SK-N-DZ (cell line): ENCODE measurements at regions not wholly inside any gene's neighbourhood (a gene's known extent, or its start where the extent isn't known, plus 50 kb on each side); places are given as distances from the start of the nearest gene placed in this dataset.

ENCODE experiments used
- DNase-seq: peaks from one replicate; pipeline ENCODE4 v3.0.0-alpha.2; 2015; ENCODE audit warnings: low spot score

- DNase-seq, result no peak
Observed at GRCh38 chr11:42047637-42048555, 588.4 kb upstream of the LRRC4C start.

GRCh38 chr11:42049186-42049585 lies 589.7 kb upstream of the LRRC4C start:
- no peak for DNase-seq

- DNase-seq, result no peak
Observed at GRCh38 chr11:42049650-42050049, 590.2 kb upstream of the LRRC4C start.

GRCh38 chr11:42054351-42054900 lies 595.0 kb upstream of the LRRC4C start:
- no peak for DNase-seq

GRCh38 chr11:42055606-42056005 lies 596.2 kb upstream of the LRRC4C start:
- DNase-seq, result no peak

DNA sequence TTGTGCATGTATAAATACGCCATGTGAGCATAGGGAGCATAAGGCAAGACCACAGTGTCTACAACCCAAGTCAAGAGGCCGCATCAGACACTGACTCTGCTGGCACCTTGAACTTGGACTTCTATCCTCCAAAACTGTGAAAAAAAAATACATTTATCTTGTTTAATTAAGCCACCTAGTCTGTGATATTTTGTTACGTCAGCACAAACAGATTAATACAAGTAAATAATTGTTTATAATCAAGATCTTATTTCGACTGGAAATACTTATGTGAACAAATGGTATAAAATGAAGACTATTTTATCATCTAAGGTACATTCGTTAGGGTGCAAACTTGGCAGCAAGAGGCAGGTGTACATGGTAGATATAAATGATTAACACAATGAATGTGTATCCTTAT lies 599.3 kb upstream of the LRRC4C start:
- DNase-seq, result no peak

DNA sequence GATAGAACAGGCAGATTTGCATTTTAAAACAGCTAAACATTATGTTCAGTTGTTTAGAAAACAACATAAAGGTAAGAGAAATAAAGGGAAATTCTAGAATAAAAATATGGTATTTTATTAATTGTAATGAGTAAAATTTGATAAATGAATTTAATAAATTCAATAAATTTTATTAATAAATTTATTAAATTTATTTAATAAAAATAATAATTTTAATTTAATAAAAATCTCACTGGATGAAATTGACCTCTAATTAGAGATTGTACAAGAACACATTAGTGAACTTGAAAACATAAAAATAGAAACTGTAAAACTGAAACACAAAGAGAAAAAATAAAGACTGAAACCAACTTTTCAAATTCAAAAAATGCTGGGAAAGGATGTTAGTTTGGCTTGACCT lies 605.7 kb upstream of the LRRC4C start:
- no peak for DNase-seq

- no peak for DNase-seq
Observed at GRCh38 chr11:42066113-42066512, 606.7 kb upstream of the LRRC4C start.

GRCh38 chr11:42074306-42074705 lies 614.9 kb upstream of the LRRC4C start:
- DNase-seq, result no peak

DNA sequence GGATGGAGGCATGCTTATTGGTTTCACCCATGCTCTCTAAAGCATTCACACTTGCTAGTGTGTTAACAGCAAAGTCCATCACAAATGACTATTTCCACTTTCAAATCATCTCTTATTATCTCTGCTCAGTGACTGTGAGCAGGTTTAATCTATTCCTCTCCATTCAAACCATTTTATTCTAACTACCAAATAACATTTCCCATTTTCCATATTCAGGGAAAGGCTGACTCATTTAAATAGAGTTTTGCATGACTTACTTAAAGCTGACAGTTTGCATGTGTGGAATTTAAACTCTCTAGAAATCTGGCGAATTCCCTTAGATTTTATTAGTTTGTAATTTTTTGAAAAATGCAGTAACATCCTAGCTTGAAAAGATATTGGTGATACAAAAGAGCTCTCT lies 615.7 kb upstream of the LRRC4C start:
- no peak for DNase-seq

DNA sequence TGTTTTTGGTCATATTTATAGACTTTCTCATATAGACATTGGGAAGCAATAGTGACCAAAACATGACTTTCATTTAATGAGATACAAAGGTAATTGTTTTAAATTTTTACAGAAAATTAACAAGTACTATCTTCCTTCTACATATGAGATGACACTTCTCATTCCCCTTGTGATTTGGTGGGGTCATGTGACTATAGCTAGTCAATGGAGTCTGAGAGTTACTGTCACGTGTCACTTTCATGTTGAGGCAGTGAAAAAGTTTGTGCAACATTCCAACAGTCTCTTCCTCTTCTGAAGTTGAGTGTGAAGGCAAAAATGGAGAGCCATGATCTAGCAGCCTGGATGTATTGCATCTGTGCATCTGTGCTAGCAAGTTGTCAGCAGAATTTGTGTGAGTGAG lies 618.3 kb upstream of the LRRC4C start:
- DNase-seq, result no peak

DNA sequence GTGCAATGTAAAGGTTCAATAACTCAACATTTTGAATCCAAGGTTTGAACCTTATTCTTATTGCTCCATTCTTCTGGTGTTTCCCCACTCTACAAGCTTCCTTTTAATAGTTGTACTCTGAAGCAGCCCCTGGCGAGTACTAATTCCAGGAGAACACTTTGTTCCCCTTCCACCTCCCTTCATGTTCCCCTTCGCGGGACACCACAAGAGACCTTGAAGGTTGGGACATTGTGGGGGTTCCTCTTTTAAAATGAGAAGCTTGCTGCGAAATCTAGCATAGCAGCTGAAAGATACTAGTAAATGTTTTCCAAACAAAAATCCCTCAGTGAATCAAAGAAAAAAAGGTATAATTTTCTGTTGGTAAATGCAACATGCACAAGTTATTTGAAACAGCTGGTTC lies 626.3 kb upstream of the LRRC4C start:
- DNase-seq, result no peak

GRCh38 chr11:42093541-42093940 lies 634.1 kb upstream of the LRRC4C start:
- DNase-seq, result no peak

DNA sequence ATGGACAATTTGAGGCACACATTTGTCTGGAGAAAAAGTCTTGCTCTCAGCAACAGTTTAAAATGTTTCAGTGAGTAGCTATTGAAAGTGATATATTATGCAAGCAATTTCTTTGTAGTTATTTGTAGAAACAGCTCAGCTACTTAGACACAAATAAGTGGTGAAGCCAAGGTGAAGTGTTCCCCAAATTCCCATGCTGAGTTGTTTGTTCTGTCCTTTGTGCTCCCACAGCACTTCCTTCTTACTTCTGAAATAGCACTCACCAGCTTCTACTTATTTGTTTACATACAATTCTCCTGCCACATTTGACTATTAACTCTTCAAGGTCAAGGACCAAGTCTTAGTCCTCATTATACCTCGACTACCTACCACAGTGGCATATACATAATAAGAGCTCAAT lies 638.6 kb upstream of the LRRC4C start:
- no peak for DNase-seq

DNA sequence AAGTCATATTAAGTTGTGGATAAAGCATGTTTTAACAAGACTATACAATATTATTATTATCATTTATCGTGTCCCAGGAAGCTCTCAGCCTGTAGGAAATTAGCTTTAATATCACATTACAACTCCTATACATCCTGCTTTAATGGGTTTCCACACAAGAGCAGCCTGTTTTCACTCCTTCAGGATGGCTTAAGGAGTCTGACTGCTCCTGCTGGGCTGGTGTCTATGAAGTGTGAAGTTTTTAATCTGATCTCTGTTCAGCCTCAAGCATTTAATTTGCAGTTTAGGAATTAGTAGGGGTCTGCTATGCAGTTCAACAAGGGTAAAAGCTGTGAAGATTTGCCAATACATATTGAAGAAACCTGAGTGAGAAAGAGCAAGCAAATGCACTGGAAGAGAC lies 653.4 kb upstream of the LRRC4C start:
- no peak for DNase-seq

GRCh38 chr11:42114927-42115326 lies 655.5 kb upstream of the LRRC4C start:
- DNase-seq, result no peak

GRCh38 chr11:42138454-42138853 lies 679.0 kb upstream of the LRRC4C start:
- no peak for DNase-seq

DNA sequence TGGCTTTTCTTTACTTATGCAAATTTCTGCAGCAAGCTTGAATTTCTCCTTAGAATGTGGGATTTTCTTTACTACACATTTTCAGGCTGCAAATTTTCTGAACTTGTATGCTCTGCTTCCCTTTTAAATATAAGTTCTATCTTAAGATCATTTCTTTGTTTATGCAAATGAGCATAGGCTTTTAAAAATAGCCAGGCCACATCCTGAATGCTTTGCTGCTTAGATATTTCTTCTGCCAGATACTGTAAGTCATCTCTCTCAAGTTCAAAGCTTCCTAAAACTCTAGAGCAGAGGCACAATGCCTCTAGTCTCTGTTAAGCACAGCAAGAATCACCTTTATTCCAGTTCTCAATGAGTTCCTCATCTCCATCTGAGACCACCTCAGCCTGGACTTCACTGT lies 685.9 kb upstream of the LRRC4C start:
- DNase-seq, result no peak

- no peak for DNase-seq
Observed at GRCh38 chr11:42161886-42162285, 702.4 kb upstream of the LRRC4C start.

GRCh38 chr11:42169191-42169590 lies 709.7 kb upstream of the LRRC4C start:
- DNase-seq, result no peak

- DNase-seq, result no peak
Observed at GRCh38 chr11:42170601-42171000, 711.1 kb upstream of the LRRC4C start.

GRCh38 chr11:42171046-42171445 lies 711.6 kb upstream of the LRRC4C start:
- DNase-seq, result no peak

- DNase-seq, result no peak
Observed at GRCh38 chr11:42172441-42172840, 713.0 kb upstream of the LRRC4C start.
